ENCODE measurements at regions not wholly inside any gene's neighbourhood (a gene's known extent, or its start where the extent isn't known, plus 50 kb on each side); places are given as distances from the start of the nearest gene placed in this dataset.
"Not testable (repeated sequence)": the region's sequence is repeated elsewhere in the genome, so short reads cannot be mapped to it uniquely, and the experiment has no call there.

- no peaks in the 10 kb centered on the region for H3K36me3 Mint-ChIP-seq
- no peak overlapping the region for H3K27ac Mint-ChIP-seq
- Histone ChIP-seq H3K4me3 (ENCODE audit: control insufficient read depth in 1 of 2, extremely low read depth in 1 of 2, low read length in 1 of 2) (no peak overlapping the region), H3K9me3 (no peaks in the 10 kb centered on the region), H3K36me3 (ENCODE audit: control insufficient read depth in 2 of 2, extremely low read depth in 1 of 2, insufficient read depth in 1 of 2, low read length in 1 of 2) (no peaks in the 10 kb centered on the region), H3K27ac (ENCODE audit: low read length) (no peak overlapping the region), H3K27me3 (replicated peaks in 1 of 2; ENCODE audit: control insufficient read depth in 2 of 2, extremely low read depth in 1 of 2, insufficient read depth in 2 of 2, low read length in 1 of 2) (no peaks in the 10 kb centered on the region), H3K4me1 (ENCODE audit: control insufficient read depth in 1 of 2, extremely low read depth in 1 of 2, insufficient read depth in 2 of 2, low read length in 2 of 2) (no peaks in the 10 kb centered on the region)
- no peak overlapping the region for H3K4me3 Mint-ChIP-seq
- peaks cover 15 to 23% of the 10 kb centered on the region in 2 donors for H3K27me3 Mint-ChIP-seq
- DNase-seq (no peak), ATAC-seq (replicated peaks in 1 of 4) (no peak)
- ChIA-PET CTCF (no interaction called here), POLR2A (no interaction called here)
- H3K9me3 Mint-ChIP-seq, result peaks cover 0 to 6% (median 0%) of the 10 kb centered on the region in 3 donors
- no peaks in the 10 kb centered on the region for H3K4me1 Mint-ChIP-seq
Observed at GRCh38 chr4:103268746-103269145, 70.6 kb upstream of the CENPE start.

GRCh38 chr4:103264905-103265304 is 66.8 kb upstream of the CENPE start:
- Histone ChIP-seq H3K9me3 (no peaks in the 10 kb centered on the region), H3K27ac (ENCODE audit: low read length) (no peak overlapping the region), H3K27me3 (replicated peaks in 1 of 2; ENCODE audit: control insufficient read depth in 2 of 2, extremely low read depth in 1 of 2, insufficient read depth in 2 of 2, low read length in 1 of 2) (no peaks in the 10 kb centered on the region), H3K36me3 (ENCODE audit: control insufficient read depth in 2 of 2, extremely low read depth in 1 of 2, insufficient read depth in 1 of 2, low read length in 1 of 2) (no peaks in the 10 kb centered on the region), H3K4me1 (ENCODE audit: control insufficient read depth in 1 of 2, extremely low read depth in 1 of 2, insufficient read depth in 2 of 2, low read length in 2 of 2) (no peaks in the 10 kb centered on the region), H3K4me3 (ENCODE audit: control insufficient read depth in 1 of 2, extremely low read depth in 1 of 2, low read length in 1 of 2) (no peak overlapping the region)
- WGBS (ENCODE audit: insufficient coverage), result no CpG with 5 or more reads among the region's 1 CpG
- no peak for ATAC-seq (replicated peaks in 1 of 4)
- no peaks in the 10 kb centered on the region for H3K4me1 Mint-ChIP-seq
- no peak for DNase-seq
- no peaks in the 10 kb centered on the region for H3K36me3 Mint-ChIP-seq
- no peak overlapping the region for H3K27ac Mint-ChIP-seq
- H3K9me3 Mint-ChIP-seq, result peaks cover 0 to 4% (median 0%) of the 10 kb centered on the region in 3 donors
- peaks cover 28 to 32% of the 10 kb centered on the region in 2 donors for H3K27me3 Mint-ChIP-seq
- H3K4me3 Mint-ChIP-seq, result no peak overlapping the region
- POLR2A ChIA-PET, result no interaction called here
- CTCF ChIA-PET, result no interaction called here

GRCh38 chr4:103256068-103256467 is 57.9 kb upstream of the CENPE start:
- H3K4me1 ChIP-seq (ENCODE audit: control insufficient read depth in 1 of 2, extremely low read depth in 1 of 2, insufficient read depth in 2 of 2, low read length in 2 of 2); H3K36me3 ChIP-seq (ENCODE audit: control insufficient read depth in 2 of 2, extremely low read depth in 1 of 2, insufficient read depth in 1 of 2, low read length in 1 of 2); H3K9me3 Mint-ChIP-seq; H3K36me3 Mint-ChIP-seq; H3K4me3 Mint-ChIP-seq; H3K4me1 Mint-ChIP-seq; H3K27me3 Mint-ChIP-seq; H3K27ac Mint-ChIP-seq; H3K4me3 ChIP-seq (ENCODE audit: control insufficient read depth in 1 of 2, extremely low read depth in 1 of 2, low read length in 1 of 2); DNase-seq; H3K27ac ChIP-seq (ENCODE audit: low read length); POLR2A ChIA-PET; ATAC-seq (replicated peaks in 1 of 4); H3K9me3 ChIP-seq; CTCF ChIA-PET; H3K27me3 ChIP-seq (replicated peaks in 1 of 2; ENCODE audit: control insufficient read depth in 2 of 2, extremely low read depth in 1 of 2, insufficient read depth in 2 of 2, low read length in 1 of 2): not testable (repeated sequence)
- 93% methylated on average over 3 of the region's 16 CpGs for WGBS (ENCODE audit: insufficient coverage)

All from T-cell (primary cell).